Spleen (tissue), 7 donors: ENCODE measurements at regions not wholly inside any gene's neighbourhood (a gene's known extent, or its start where the extent isn't known, plus 50 kb on each side); places are given as distances from the start of the nearest gene placed in this dataset.

Source experiments
- CTCF ChIP-seq, 11 experiments: fragments of 200-600 bp in 7 of 11; fragments of 450-650 bp in 4 of 11; sonication (generic) in 4 of 11; IDR thresholded peaks in 8 of 11; conservative IDR thresholded peaks in 3 of 11; 1 replicate in 7 of 11; 2 replicates in 4 of 11; pipeline versions ENCODE4 v1.4.0 to v1.8.0; 2016 to 2021; ENCODE audit warnings: antibody characterized with exemption in 11 of 11, inconsistent platforms in 4 of 11, mild to moderate bottlenecking in 1 of 11
- POLR2AphosphoS5 ChIP-seq, 3 donors: sonication (generic); formaldehyde crosslinking; IDR thresholded peaks; one replicate each; pipeline ENCODE4 v1.5.1; 2017; ENCODE audit warnings: antibody characterized with exemption in 3 of 3
- donor health status: DM: no; HTN: no; CAD: no; lungs with moderate emphysema.
- donor health status: DM: no; HTN: no; CAD: no.
- donor health status: DM: no; HTN: no; CAD: no.

- TF ChIP-seq CTCF (IDR thresholded peaks at IDR 0.05 in 8 of 11, conservative IDR thresholded peaks at IDR 0.05 in 3 of 11) = no peak
- no peak for TF ChIP-seq POLR2AphosphoS5 (IDR thresholded peaks at IDR 0.05)
Measured at GRCh38 chr4:175511861-175512260, 300.2 kb downstream of the GPM6A start.
